Peyer's patch (tissue), 4 donors: ENCODE measurements at regions not wholly inside any gene's neighbourhood (a gene's known extent, or its start where the extent isn't known, plus 50 kb on each side); places are given as distances from the start of the nearest gene placed in this dataset.

Experiments
- POLR2A ChIP-seq, 2 donors: fragments of 450-650 bp; IDR thresholded peaks; one replicate each; pipeline ENCODE4 v1.5.1; 2017; ENCODE audit warnings: antibody characterized with exemption in 2 of 2, mild to moderate bottlenecking in 2 of 2, moderate library complexity in 2 of 2
- TF ChIP-seq, protein P1 (sequence below), 6 experiments: fragments of 450-650 bp in 4 of 6; fragments of 200-600 bp in 2 of 6; sonication (generic) in 1 of 6; IDR thresholded peaks; one replicate each; pipeline ENCODE4 v1.5.1; 2017 to 2019; ENCODE audit warnings: antibody characterized with exemption in 6 of 6, mild to moderate bottlenecking in 3 of 6, moderate library complexity in 1 of 6

DNA sequence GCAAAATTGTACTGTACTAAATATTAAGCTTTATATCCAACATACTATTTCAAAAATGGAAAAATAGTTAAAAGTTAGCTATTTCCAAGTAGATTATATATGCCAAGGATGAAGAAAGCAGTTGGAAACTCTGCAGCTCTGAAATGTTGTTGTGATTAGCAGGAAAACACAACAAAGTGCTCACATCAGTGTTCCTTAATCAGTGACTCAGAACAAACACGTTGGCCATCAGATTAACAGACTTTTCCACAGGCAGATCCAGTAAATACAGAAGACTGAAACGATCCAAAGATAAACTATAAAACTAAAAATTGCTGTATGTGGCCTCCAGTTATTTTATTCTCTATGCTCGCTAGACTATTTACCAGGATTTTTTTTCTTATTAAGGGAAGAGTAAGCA lies 99.6 kb upstream of the SEMA3D start:
- TF ChIP-seq, protein P1, sequence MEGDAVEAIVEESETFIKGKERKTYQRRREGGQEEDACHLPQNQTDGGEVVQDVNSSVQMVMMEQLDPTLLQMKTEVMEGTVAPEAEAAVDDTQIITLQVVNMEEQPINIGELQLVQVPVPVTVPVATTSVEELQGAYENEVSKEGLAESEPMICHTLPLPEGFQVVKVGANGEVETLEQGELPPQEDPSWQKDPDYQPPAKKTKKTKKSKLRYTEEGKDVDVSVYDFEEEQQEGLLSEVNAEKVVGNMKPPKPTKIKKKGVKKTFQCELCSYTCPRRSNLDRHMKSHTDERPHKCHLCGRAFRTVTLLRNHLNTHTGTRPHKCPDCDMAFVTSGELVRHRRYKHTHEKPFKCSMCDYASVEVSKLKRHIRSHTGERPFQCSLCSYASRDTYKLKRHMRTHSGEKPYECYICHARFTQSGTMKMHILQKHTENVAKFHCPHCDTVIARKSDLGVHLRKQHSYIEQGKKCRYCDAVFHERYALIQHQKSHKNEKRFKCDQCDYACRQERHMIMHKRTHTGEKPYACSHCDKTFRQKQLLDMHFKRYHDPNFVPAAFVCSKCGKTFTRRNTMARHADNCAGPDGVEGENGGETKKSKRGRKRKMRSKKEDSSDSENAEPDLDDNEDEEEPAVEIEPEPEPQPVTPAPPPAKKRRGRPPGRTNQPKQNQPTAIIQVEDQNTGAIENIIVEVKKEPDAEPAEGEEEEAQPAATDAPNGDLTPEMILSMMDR (IDR thresholded peaks at IDR 0.05): no peak
- TF ChIP-seq POLR2A (IDR thresholded peaks at IDR 0.05): no peak
